ENCODE measurements at regions not wholly inside any gene's neighbourhood (a gene's known extent, or its start where the extent isn't known, plus 50 kb on each side); places are given as distances from the start of the nearest gene placed in this dataset.
"Not testable (repeated sequence)": the region's sequence is repeated elsewhere in the genome, so short reads cannot be mapped to it uniquely, and the experiment has no call there.

DNA sequence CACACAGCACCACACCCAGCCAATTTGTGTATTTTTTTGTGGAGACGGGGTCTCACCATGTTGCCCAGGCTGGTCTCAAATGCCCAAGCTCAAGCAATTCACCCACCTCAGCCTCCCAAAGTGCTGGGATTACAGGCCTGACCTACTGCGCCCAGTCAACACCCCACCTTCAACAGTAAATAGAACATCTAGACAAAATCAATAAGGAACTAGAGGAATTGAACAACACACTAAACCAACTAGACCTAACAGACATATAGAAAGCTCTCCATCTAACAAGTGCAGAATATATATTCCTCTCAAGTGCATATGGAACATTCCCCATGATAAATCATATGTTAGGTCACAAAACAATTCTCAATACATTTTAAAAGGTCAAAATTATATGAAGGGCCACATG is 56.6 kb upstream of the AGAP9 start:
- H2AFZ ChIP-seq; H3K27me3 ChIP-seq; H3K36me3 ChIP-seq (replicated peaks; ENCODE audit: insufficient read depth, low read depth); DNase-seq (ENCODE audit: low spot score); H3K79me2 ChIP-seq; H4K20me1 ChIP-seq (ENCODE audit: insufficient read depth, poor library complexity, severe bottlenecking); H3K4me3 ChIP-seq; H3K4me2 ChIP-seq; H3K9me3 ChIP-seq (ENCODE audit: low read depth); H3K27ac ChIP-seq; H3K9me2 ChIP-seq (replicated peaks; ENCODE audit: insufficient read depth); H3K4me1 ChIP-seq (ENCODE audit: insufficient read depth): not testable (repeated sequence)
- WGBS (ENCODE audit: low lambda C conversion rate, missing lambda C conversion rate), result 80% methylated on average over 1 of the region's 2 CpGs

DNA sequence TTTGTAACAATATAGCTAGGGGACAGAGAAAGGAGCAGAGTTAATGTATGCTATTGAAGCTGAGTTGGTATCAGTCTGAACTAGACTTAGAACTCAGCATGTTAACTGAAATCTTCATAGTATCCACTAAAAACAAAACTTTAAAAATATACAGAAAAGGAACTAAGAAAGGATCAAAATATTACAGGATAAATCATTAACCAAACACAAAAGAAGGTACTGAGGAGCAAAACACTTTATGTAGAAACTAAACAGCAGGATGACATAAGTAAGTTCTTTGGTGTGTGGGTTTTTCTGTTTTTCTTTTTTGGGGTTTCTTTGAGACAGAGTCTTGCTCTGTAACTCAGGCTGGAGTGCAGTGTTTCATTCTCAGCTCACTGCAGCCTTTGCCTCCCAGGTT is 55.1 kb upstream of the AGAP9 start:
- not testable (repeated sequence) for H3K9me2 ChIP-seq (replicated peaks; ENCODE audit: insufficient read depth); H3K79me2 ChIP-seq; H3K4me1 ChIP-seq (ENCODE audit: insufficient read depth); H3K27ac ChIP-seq; DNase-seq (ENCODE audit: low spot score); H2AFZ ChIP-seq; H3K4me2 ChIP-seq; H3K36me3 ChIP-seq (replicated peaks; ENCODE audit: insufficient read depth, low read depth); H3K4me3 ChIP-seq; H4K20me1 ChIP-seq (ENCODE audit: insufficient read depth, poor library complexity, severe bottlenecking); H3K9me3 ChIP-seq (ENCODE audit: low read depth); H3K27me3 ChIP-seq

Data from hepatocyte (in vitro differentiated cells).